Right atrium auricular region (tissue), 2 donors: ENCODE measurements at regions not wholly inside any gene's neighbourhood (a gene's known extent, or its start where the extent isn't known, plus 50 kb on each side); places are given as distances from the start of the nearest gene placed in this dataset.

Experiments used
- DNase-seq: peaks from one replicate; pipeline ENCODE4 v3.0.0-alpha.2; 2019; ENCODE audit warnings: low spot score
- H3K27ac ChIP-seq, 2 donors: fragments of 200-600 bp; sonication (generic); 1 replicate in 1 of 2; 2 replicates in 1 of 2; pipeline ENCODE4 v1.5.1; 2016 to 2019
- H3K27me3 ChIP-seq, 2 donors: fragments of 200-600 bp; sonication (generic); one replicate each; pipeline versions ENCODE4 v1.5.1 to v1.6.0; 2017 to 2019
- H3K36me3 ChIP-seq: fragments of 200-600 bp; sonication (generic); one replicate; pipeline ENCODE4 v1.5.1; 2016
- H3K4me1 ChIP-seq, 2 donors: fragments of 200-600 bp; sonication (generic); one replicate each; pipeline versions ENCODE4 v1.5.1 to v1.6.0; 2017 to 2019
- H3K4me3 ChIP-seq, 2 donors: fragments of 200-600 bp; sonication (generic); 1 replicate in 1 of 2; 2 replicates in 1 of 2; pipeline ENCODE4 v1.5.1; 2017 to 2019; ENCODE audit warnings: mild to moderate bottlenecking in 1 of 2, moderate library complexity in 1 of 2
- H3K9me3 ChIP-seq, 2 donors: fragments of 200-600 bp; sonication (generic); one replicate each; pipeline ENCODE4 v1.5.1; 2019
- TF ChIP-seq, protein P1 (sequence below), 2 donors: fragments of 200-600 bp; sonication (generic); IDR thresholded peaks; one replicate each; pipeline ENCODE4 v1.5.1; 2019; ENCODE audit warnings: antibody characterized with exemption in 2 of 2

DNA sequence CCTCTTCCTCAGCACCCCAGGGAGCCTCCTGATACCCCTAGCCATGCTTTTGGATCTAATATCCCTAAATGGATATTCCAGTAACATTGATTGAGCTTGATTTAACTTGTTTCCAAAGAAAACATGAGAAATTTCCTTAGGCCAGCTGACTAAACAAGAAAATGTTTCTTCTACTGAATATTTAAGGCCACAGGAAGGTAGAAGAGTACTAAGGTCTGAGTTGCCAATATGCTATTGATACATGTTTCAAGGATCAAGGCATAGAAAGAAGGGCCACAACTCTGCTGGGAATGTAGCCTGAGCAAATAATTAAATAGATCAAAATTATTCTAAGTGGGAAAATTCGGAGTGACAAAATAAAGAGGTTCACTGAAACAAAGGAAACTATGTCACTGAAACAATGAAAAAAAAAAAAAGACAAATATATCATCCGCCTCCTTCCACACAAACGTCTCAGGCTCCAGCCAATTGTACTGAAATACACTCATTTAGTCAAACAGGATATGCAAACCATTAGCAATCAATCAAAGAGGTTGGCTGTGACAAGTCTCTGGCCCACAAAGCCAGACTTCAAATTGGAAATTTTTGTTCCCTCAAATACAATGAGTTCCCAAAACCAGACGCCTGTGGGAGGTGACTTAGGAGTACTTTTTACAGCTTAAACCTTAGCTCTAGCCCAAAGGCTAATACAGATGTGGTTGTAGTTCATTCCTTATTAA lies 396.2 kb downstream of the HTR7 start:
- Histone ChIP-seq H3K4me3 (no peak overlapping the region), H3K9me3 (no peaks in the 10 kb centered on the region), H3K36me3 (no peaks in the 10 kb centered on the region), H3K27me3 (no peaks in the 10 kb centered on the region), H3K27ac (no peak overlapping the region), H3K4me1 (no peaks in the 10 kb centered on the region)
- no peak for DNase-seq
- TF ChIP-seq, protein P1, sequence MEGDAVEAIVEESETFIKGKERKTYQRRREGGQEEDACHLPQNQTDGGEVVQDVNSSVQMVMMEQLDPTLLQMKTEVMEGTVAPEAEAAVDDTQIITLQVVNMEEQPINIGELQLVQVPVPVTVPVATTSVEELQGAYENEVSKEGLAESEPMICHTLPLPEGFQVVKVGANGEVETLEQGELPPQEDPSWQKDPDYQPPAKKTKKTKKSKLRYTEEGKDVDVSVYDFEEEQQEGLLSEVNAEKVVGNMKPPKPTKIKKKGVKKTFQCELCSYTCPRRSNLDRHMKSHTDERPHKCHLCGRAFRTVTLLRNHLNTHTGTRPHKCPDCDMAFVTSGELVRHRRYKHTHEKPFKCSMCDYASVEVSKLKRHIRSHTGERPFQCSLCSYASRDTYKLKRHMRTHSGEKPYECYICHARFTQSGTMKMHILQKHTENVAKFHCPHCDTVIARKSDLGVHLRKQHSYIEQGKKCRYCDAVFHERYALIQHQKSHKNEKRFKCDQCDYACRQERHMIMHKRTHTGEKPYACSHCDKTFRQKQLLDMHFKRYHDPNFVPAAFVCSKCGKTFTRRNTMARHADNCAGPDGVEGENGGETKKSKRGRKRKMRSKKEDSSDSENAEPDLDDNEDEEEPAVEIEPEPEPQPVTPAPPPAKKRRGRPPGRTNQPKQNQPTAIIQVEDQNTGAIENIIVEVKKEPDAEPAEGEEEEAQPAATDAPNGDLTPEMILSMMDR (IDR thresholded peaks at IDR 0.05): no peak

DNA sequence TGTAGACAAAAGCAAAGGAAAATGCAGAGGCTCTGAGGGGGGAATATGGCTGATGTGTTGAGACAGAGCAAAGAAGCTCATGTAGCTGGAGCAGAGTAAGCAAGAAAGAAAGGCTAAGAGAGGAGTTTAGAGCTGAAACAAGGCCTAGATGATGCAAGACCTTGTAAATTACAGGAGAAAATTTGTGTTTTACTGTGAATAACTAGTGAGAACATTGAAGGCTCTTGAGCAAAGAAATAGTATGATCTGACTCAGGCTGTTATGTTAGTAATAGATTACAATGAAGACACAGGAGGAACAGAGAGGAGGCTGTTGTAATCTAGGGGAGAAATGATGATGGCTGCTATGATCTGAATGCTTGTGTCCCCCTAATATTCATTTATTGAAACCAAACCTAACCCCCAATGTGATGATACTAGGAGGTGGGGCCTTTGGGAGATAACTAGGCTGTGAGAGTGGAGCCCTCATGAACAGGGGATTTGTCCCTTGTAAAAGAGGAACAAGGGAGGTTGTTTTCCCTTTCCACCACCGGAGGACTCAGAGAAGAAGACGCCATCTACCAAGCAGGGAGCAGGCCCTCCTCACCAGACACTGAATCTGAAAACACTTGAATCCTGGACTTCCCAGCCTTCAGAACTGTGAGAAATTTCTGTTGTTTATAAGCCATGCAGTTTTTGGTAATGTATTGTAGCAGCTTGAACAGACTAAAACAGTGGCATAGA lies 394.9 kb downstream of the HTR7 start:
- TF ChIP-seq, protein P1 (IDR thresholded peaks at IDR 0.05): no peak
- Histone ChIP-seq H3K27ac (no peak overlapping the region), H3K36me3 (no peaks in the 10 kb centered on the region), H3K9me3 (no peaks in the 10 kb centered on the region), H3K4me1 (no peaks in the 10 kb centered on the region), H3K27me3 (no peaks in the 10 kb centered on the region), H3K4me3 (no peak overlapping the region)
- DNase-seq: no peak

DNA sequence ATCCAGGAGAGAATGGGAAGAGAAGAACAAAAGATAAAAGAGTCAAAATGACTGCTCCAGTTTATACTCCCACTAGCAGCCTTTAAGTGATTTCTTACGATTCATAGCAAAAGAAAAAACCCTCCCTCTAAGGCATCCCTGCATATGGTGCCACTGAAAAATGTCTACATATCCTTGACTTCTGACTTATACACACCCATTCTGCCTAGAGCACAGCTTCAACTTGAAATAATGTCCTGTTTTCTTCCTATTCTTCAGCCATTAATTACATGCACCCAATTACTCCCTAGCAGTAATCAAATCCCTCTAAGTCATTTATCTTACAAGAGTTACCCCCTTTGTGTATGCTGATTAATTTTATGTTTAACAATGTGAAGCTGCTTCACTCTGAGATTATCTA lies 393.5 kb downstream of the HTR7 start:
- H3K4me1 ChIP-seq: no peaks in the 10 kb centered on the region
- no peak overlapping the region for H3K4me3 ChIP-seq
- no peaks in the 10 kb centered on the region for H3K27me3 ChIP-seq
- no peak overlapping the region for H3K27ac ChIP-seq
- H3K36me3 ChIP-seq: no peaks in the 10 kb centered on the region
- H3K9me3 ChIP-seq: no peaks in the 10 kb centered on the region
- TF ChIP-seq, protein P1 (IDR thresholded peaks at IDR 0.05): no peak
- DNase-seq: no peak

DNA sequence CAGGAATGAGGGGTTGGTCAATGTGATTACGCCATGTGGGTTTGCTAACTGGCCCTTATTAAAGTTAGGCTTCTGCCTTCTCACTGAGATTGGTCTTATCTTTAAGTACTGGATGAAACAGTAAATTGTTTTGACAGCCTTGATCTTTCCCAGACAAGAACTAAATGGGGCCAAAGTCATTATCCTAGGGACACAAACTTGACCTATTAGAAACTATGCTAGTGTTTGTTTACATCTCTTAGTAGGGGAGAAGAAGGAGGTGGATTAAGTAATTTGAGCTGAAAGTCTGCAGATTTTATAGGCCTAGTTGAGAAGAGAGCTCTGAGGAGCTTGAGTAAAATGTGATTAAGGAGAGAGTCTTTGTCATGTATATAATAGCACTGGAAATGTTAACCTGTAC lies 386.9 kb downstream of the HTR7 start:
- Histone ChIP-seq H3K9me3 (peaks cover 0 to 16% of the 10 kb centered on the region in 2 donors), H3K36me3 (no peaks in the 10 kb centered on the region), H3K27ac (no peak overlapping the region), H3K27me3 (no peaks in the 10 kb centered on the region), H3K4me3 (no peak overlapping the region), H3K4me1 (no peaks in the 10 kb centered on the region)
- no peak for DNase-seq
- TF ChIP-seq, protein P1 (IDR thresholded peaks at IDR 0.05): no peak

DNA sequence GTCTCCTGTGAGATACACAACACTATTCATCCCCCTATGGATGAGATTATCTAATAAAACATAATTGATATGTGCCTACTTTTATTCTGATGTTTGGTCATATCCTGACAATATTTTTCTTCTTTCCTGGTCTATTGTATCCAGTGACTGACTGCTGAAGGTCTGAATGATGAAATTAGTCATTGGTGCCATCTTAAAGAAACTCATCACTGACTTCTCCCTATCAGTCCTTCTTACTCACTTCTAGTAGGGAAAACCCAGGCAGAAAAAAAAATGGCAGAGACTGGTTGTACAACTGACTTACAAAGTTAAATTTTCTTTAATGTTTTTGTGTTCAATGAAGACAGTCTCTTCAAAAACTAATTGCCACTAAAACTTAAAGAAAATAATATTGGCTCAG lies 377.4 kb downstream of the HTR7 start:
- TF ChIP-seq, protein P1 (IDR thresholded peaks at IDR 0.05): no peak
- no peak for DNase-seq
- Histone ChIP-seq H3K36me3 (no peaks in the 10 kb centered on the region), H3K4me1 (no peaks in the 10 kb centered on the region), H3K4me3 (no peak overlapping the region), H3K27ac (no peak overlapping the region), H3K9me3 (no peaks in the 10 kb centered on the region), H3K27me3 (no peaks in the 10 kb centered on the region)
